NCI-H2227 treated with DMSO at 0.1 percent for 48 hours (cell line): ENCODE measurements at regions not wholly inside any gene's neighbourhood (a gene's known extent, or its start where the extent isn't known, plus 50 kb on each side); places are given as distances from the start of the nearest gene placed in this dataset.
A peak's percentile ranks its signal among the peaks of the same experiment; 100 is the strongest.
"Not testable (repeated sequence)": the region's sequence is repeated elsewhere in the genome, so short reads cannot be mapped to it uniquely, and the experiment has no call there.

ENCODE experiments used
- DNase-seq: peaks from one replicate; lab custom pipeline; 2025; lab: John Stamatoyannopoulos, UW

DNA sequence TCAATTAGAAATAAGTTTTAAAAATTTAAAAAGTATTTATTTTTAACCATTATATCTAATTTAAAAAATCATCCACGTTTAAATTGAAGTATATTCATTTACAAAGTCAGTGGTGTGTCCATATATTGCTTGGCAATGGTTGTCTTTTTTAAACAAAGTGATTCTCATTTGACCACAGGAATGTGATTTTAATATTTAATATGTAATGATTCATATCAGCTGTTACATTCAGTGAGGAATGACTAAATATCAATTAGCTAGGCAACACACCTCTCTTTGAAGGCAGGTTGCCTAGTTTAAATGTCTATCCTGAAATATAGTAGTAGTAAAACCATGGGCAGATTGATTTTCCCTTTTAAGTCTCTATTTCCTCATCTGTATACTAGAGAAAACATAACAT lies 392.2 kb upstream of the CCDC179 start:
- no peak for DNase-seq

DNA sequence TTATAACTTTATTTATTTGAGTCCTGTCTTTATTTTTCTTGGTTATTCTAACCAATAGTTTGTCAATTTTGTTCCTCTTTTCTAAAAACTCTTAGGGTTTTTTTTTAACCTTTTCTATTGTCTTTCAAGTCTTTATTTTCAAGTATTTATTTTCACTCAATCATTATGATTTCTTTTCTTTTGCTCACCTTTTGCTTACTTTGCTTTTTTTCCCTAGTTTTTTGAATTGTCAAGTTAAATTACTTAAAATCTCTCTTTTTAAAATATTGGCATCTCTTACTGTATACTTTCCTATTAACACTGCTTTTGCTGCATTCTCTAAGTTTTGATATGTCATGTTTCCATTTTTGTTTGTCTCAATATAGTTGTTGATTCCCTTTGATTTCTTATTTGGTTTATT lies 396.8 kb upstream of the CCDC179 start:
- no peak for DNase-seq

DNA sequence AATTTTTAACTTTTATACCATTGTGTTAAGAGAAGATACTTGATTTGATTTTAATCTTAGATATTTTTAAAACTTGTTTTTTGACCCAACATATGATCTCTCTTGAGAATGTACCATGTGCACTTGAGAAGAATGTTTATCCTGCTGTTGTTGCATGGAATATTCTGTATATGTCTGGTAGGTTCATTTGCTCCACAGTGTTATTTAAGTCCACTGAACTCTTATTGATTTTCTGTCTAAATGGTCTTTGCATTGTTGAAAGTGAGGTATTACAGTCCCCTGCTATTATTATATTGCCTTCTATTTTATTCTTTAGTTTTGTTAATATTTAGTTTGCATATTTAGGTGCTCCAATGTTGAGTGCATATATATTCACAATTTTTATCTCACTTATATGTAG lies 397.3 kb upstream of the CCDC179 start:
- DNase-seq: no peak

DNA sequence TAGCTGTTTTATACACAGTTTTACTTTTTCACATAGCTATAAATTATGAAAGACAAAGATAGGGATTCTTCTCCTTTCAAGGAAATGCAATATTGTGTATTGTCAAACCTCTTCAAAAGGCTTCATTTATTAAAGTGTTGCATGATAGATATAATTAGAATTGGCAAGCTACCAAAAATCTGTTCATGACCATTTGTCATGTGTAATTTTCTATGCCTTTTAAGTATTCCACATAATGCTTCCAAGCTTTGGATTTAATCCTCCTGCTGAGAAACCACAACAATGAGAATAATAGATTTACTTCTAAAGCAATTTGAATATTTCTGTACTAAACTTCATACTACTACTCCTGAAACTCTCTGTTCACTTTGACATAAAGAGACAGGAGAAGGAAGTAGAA lies 403.2 kb upstream of the CCDC179 start:
- peak; percentile 49 for DNase-seq

DNA sequence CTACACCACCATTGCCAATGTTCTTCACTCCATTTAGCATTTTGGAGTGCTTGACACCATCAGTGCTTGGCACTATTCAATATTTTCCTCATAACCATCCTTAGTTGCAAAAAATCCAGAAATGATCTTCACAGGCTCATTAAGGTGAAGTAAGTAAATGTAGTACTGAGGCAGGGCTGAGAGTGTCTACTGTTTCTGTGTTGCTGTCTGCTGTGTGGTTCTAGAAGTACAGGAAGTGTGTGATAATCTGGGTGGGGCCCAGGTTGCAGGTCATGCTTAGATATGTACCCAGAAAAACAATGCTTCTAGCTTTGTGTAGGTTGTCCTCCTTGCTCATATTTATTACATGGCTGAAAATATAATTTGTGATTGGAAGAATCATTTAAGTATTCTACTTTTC lies 411.8 kb upstream of the CCDC179 start:
- no peak for DNase-seq

DNA sequence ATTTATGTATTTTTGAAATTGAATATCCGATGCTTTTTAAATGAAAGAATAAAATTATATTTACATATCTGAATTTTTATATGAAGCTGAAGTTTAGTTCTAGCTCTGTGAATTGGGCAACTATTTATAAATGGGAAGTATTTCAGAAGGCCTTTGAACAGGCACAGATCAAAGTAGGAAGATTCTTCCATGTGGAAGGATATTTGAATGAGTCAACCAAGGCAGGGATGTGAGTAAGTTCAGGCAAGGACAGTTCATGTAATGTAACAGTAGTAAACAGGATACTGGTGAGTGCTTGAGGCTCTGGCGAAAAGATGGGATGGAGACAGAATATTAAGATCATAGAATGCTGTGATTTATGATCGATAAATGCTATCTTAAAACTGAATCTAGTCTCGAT lies 417.8 kb upstream of the CCDC179 start:
- DNase-seq: no peak

DNA sequence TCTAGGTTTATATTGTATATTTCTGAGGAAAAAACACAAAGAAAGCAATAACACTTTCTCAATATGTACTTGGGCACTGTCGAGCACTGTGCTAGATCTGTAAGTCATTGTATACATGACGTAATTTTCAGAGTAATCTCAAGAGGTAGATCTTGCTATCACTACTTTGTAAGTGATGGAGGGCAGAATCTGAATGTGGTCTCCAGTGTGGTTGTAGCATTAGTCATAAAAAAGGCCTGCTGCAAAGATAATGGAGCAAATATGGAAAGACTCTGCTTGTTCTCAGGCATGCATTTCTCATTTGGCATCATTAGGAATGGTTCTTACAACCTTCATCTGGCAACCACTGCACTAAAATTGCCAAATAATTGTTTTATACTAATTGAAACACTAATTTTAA lies 419.8 kb upstream of the CCDC179 start:
- no peak for DNase-seq

DNA sequence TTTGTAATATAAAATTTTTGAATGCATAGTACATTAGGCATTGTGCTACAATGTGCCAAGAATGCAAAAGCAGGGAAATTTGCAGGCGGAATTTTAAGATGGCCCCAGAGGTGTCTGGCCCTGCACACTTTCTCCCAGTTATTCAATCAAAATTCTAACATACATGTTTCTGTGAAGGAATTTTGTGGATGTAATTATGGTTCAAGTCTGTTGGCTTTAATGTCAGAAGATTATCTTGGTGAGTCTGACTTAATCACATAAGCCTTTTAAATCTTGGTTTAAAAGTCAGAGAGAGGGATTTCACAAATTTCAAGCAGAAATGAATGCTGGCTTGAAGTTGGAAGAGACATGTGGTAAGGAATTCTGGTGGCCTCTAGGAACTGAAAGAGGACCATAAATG lies 423.4 kb upstream of the CCDC179 start:
- no peak for DNase-seq

DNA sequence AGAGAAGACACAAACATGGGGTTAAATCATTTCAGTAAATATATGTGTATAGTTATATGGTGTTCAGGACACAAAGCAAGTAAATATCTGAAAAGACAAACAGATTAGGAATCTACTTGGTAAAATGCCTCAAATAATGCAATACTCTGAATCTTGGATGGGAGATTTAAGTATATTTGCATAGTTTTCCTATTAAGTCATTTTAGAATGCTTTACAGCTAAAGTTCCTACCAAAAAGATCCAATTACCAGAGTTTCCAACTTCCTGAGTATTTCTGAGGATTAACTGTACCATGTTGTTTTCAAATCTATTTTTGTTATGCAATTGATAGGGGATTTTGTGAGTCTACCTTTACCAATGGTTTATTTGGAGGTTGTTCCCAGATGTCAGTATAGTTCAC lies 424.4 kb upstream of the CCDC179 start:
- DNase-seq: no peak

DNA sequence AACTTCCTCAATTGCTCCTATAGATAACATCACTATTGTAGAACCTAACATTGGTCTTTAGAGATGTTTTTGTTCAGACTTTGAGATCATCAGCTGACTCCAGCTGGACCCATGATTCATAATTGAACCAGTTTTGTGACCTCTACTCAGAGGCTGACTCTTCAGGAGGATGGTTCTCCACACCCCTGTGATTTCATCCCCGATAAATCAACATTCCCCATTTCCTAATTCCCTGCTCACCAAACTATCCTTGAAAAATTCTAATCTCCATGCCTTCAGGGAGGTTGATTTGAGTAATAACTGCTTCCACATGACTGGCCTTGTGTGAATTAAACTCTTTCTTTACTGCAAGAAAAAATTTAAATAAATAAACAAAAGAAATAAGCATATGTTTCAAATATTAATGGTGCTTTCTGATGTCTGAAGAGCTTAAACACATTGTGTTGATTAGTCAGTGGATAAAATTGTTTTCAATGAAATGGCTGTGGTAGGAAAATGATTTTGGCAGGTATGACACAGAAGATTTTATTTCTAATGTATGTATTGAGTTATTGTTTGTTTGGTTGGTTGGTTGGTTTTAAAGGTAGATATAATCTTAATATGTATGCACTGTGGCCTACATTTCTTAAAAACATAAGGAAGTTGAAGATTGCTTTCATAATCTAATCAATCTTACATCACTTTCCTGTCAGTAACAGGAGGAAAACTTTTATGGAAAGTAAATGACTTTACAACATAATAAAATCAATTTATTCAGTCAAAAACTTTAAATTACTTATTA lies 427.9 kb upstream of the CCDC179 start:
- DNase-seq: no peak

DNA sequence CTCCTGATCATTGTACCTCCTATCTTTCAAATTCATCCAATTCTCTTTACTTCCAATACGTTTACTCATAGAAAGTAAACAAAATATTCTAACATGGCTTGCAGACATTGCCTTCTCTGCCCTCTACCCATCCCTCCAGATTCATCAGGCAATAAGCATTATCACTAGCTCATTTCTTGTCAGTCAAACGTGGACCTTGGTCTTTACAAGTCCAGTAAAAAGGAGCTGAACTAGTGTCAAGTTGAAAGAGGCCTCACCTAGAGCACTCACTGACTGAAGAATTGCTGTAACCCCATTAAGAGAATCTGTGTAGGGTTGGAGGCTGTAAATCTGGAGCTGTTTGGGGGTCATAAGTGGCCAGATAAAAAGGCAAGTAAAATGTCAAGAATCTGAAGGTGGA lies 435.0 kb upstream of the CCDC179 start:
- DNase-seq: no peak

DNA sequence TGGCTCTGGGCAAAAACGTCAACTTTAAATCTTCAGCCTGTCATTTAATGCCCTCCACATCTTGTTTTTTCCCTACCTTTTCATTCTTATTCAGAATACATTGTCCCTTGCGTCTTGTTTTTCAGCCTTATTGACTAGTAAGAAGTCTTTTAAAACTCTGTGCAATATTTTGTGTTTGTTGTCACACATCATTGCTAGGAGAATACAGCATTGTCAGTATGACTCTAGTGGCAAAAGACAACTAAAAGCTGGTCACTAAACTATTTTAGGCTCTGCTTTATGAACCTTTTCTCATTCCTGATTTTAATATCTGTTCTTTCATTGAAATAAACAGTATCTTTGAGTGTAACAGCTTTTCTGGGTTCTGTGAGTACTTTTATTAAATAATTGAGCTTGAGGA lies 447.8 kb upstream of the CCDC179 start:
- no peak for DNase-seq

DNA sequence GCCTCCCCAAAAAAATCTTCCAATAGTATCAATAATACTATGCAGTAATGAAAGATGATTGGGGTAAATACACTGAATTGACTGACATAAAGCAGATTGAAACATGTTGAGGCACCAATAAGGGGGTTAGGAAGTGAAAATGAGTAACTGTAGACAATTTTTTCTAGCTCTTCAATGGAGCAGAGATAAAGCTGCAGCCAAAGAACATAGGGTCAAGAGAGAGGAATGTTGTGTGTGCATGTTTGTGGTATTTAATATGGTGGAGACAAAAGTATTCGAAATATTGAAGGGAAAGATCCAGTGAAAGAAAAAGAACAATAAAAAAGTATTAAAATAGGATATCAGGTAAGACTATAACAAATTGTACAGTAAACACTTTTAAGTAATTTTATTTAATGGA lies 450.0 kb upstream of the CCDC179 start:
- DNase-seq: no peak

DNA sequence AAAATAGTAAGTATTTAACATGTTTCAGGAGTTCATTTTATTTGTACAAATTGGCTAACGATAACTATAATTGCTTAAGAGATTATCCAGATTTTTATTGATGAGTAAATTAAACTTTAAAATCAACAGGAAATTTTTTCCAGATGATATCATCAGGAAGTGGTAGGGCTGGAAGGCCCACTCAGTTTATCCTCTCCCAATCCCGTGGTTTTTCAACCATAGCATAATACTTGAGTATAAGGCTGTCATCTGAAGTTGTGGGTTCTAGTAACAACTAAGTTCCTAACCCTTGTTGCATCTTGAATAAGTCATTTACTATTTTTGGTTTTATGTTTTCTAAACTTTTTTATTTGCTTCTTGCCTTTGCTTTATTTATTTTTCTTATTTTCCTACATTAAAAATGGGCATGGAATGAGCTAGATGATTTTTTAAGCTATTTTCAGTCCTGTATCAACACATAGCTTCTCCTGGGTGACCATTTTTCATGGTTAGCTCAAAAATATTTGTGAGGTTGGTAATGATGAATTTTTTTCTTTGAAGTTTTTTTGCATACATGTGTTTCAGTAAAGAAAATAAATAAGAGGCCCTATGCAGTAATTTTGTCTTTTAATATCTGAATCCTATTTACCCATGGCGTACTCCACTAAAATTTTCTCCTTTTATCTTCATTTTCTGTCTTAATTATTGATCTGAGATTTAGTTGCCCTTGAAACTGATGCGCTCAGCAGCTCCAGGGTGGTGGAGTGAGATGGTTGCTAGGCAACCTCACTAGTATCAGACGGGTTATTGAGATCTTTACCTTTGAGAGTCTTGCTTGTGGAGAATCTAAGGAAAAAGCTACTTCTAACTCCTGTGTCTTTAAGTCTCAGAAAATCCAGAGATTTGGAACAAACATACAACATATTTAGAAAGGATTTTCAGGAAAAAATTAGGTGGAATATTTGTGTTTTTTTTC lies 452.0 kb upstream of the CCDC179 start:
- DNase-seq: peak; percentile 42

DNA sequence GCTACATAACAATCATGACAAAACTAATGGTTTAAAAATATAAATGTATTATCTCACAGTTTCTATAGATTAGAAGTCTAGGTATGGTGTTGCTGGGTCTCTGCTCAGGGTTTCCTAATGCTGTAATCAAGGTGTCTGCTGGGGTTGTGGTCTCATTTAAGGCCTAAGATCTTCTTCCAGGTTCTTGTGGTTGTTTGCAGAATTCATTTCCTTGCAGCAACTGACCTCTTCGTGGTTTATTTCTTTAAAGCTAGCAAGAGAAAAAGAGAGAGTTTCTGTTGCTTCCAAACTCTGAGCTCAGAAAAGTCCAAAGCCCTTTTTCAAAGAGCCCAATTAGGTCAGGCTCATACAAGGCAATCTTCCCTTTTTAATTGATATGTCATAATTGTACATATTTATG lies 452.7 kb upstream of the CCDC179 start:
- no peak for DNase-seq

DNA sequence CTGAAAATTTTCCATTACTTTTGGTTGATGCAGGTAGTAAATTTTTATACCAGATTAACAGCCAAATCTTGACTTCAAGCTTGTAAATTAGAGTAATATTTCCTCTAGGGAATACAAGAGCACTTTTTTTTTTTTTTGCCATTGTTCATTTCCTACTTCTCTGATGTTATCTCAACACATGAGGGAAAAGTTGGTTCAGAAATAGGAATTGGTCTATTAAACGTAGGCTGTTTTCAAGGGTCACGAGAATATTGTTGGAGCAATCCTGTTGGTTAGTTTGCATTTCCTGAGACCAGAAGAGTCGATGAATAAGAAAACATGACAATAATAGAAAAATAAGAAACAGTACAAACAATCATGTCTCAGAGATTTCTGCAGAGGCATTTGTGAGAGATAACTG lies 453.9 kb upstream of the CCDC179 start:
- no peak for DNase-seq

DNA sequence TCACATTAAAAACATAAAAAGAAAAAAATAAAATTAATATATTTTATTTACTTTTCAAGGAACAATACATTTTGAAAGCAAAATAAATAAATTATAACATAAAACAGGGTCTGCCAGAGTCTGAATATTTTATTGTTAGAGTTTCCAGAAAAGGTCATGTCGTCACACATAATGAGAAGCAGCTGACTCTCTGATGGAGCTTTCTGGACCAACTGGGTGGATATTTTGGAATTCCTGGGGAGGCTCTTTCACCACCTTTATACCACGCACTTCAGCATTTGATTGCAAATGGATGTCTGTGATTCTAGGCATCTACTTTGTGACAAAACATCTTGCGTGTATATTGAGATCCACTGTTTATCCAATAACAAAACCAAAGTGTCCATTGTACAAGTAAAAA lies 455.0 kb upstream of the CCDC179 start:
- DNase-seq: no peak

DNA sequence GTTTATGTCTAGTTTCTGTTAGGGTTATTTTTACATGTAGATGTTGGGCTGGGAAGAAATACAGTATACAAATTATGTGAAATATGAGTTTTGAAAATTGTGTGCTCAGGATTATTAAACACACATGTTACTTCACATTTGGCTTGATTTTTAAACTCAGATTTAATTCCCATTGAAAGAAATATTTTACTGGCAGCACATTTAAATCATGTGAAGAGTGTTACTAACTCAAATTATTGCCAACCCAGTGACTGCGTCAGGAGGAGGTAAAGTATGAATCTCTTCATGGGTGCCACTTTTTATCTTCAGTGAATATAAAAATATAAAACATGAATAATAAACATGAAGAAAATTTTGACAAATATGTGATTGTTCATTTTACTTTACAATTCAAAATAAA lies 457.5 kb upstream of the CCDC179 start:
- no peak for DNase-seq

DNA sequence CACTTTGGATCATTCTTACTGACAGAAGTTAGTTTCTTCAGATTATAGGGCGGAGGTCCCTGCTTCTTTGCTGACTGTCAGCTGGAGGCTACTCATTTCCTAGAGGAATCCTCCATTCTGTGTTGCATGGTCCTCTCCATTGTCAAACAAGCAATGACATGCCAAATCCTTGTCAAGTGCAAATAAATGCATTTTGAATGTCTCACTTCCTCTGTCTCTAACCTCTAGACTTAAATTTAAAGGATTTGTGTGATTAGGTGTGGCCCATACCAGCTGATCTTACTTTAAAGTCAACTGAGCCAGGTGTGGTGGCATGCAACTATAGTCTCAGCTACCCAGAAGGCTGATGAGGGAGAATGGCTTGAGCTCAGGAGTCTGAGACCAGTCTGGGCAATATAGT lies 458.4 kb upstream of the CCDC179 start:
- DNase-seq: no peak

DNA sequence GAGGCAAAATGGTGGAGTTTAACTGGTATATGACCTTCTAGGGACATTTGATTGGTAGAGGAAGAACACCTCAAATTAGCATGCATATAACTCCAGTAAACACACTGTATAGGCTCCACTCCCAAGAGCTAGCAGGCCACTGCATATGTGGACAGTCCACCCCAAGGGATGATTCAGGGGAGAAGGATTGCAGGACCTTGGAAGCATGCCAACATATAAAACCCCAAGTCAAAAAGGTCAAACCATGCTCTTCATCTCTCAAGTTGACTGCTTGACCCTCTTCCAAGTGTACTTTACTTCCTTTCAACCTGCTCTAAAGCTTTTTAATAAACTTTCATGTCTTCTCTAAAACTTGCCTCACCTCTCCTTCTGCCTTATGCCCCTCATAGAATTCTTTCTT lies 459.9 kb upstream of the CCDC179 start:
- DNase-seq: no peak

DNA sequence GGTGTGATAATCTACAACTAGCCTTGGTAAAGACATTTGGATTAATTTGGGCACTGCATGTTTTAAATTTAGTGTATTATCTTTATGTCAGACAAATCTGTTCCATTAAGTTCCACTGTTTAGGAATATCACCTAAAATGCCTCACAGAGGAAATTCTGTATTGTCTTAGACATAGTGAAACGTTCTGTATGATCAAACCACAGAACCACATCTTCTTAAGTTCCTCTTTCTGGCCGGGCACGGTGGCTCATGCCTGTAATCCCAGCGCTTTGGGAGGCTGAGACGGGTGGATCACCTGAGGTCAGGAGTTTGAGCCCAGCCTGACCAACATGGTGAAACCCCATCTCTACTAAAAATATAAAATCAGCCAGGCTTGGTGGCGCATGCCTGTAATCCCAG lies 475.3 kb upstream of the CCDC179 start:
- DNase-seq: not testable (repeated sequence)

DNA sequence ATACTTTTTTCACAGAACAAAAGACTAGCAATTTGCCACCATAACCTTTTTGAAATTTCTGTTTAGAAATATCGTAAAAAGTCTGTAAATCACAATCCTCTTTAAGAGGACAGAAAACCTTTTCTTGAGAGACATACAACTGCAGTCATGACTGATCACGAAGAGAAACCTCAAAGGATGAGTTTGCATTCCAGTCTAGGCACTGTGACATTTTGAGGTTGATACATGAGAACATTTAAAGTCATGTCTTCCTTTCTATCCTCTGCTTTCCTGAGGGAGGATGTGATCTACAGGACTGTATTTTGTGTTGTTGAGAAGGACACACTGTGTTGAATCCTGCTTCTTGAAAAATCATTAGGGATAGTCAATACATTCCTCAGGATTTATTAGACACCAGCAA lies 476.7 kb upstream of the CCDC179 start:
- no peak for DNase-seq

DNA sequence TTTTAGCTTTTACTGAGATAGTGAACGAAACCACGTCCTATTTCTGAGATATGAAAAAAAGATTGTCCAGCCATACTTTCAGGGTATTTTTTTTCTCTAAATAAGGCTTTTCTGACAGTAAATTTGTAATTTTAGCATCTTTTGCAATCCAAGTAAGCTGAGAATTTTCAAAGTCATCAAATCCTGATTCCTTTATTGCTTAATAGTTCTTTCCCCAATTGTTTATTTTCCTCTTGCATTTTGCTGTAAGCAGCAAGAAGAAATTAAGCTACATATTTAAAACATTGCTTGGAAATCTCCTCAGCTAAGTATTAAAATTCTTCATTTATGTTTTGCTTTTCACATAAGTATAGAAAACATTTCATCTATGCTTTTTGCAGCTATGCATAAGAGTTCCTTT lies 493.3 kb upstream of the CCDC179 start:
- DNase-seq: no peak
